Body of pancreas (tissue), 4 donors: ENCODE measurements at regions not wholly inside any gene's neighbourhood (a gene's known extent, or its start where the extent isn't known, plus 50 kb on each side); places are given as distances from the start of the nearest gene placed in this dataset.

Source experiments
- ATAC-seq: fragments of 150-250 bp; one replicate; pipeline ENCODE4 v1.9.1; 2016
- DNase-seq, 4 donors: peaks; one replicate each; pipeline ENCODE4 v3.0.0-alpha.2; 2019
- H3K27ac ChIP-seq, 4 donors: fragments of 200-600 bp; sonication (generic); 1 replicate in 3 of 4; 2 replicates in 1 of 4; pipeline versions ENCODE4 v1.5.1 to v1.6.1; 2016 to 2019; ENCODE audit warnings: mild to moderate bottlenecking in 1 of 4, mixed read lengths in 1 of 4, moderate library complexity in 1 of 4
- H3K27me3 ChIP-seq, 2 donors: fragments of 200-600 bp; sonication (generic); one replicate each; pipeline ENCODE4 v1.6.0; 2016; ENCODE audit warnings: mild to moderate bottlenecking in 1 of 2
- H3K36me3 ChIP-seq, 2 donors: fragments of 200-600 bp; sonication (generic); replicated peaks in 1 of 2; 2 replicates each; pipeline ENCODE4 v1.5.1; 2016; ENCODE audit warnings: low read depth in 2 of 2; ENCODE audit not compliant: insufficient read depth in 1 of 2
- H3K4me1 ChIP-seq: fragments of 200-600 bp; sonication (generic); one replicate; pipeline ENCODE4 v1.6.0; 2016
- H3K4me3 ChIP-seq, 2 donors: fragments of 200-600 bp; sonication (generic); 1 replicate in 1 of 2; 2 replicates in 1 of 2; pipeline ENCODE4 v1.5.1; 2016 to 2019
- H3K9me3 ChIP-seq, 3 donors: fragments of 200-600 bp; sonication (generic); 1 replicate in 2 of 3; 2 replicates in 1 of 3; pipeline ENCODE4 v1.5.1; 2016
- POLR2A ChIP-seq, 3 donors: fragments of 450-650 bp; IDR thresholded peaks; one replicate each; pipeline ENCODE4 v1.6.1; 2016; ENCODE audit warnings: antibody characterized with exemption in 3 of 3, mild to moderate bottlenecking in 2 of 3
- WGBS, 2 donors: methylation state at CpG; one replicate each; pipeline ENCODE4 v1.1.5; 2017; 5-methylcytosine and 5-hydroxymethylcytosine counted together
- intact Hi-C: fragments of 100-400 bp; cut with DNase I; formaldehyde crosslinking; loops from one replicate; pipeline ENCODE4 v1.15.1; 2023
- TF ChIP-seq, protein P1 (sequence below), 7 experiments: fragments of 450-650 bp in 4 of 7; fragments of 200-600 bp in 3 of 7; sonication (generic) in 3 of 7; IDR thresholded peaks; one replicate each; pipeline ENCODE4 v1.5.1; 2016 to 2019; ENCODE audit warnings: antibody characterized with exemption in 7 of 7

DNA sequence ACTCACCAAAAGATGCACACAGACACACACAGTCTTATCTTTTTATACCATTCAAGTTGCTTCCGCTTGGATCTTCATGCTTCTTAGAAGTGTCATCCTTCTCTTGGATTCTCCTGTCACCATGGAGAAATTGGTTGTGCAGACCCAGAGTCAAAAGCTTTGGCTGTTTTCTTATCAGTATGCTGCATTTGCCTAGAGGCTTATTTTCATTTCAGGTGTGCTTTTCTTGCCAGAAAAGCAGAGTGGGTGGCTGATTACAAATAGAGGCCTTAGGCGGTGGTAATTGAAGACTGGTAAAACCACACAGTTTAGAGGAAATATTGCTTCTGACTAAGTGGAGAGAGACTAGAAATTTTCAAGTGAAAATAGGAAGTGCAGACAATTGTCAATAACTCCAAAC lies 70.2 kb upstream of the TLE4 start:
- no peaks in the 10 kb centered on the region for H3K9me3 ChIP-seq
- TF ChIP-seq, protein P1, sequence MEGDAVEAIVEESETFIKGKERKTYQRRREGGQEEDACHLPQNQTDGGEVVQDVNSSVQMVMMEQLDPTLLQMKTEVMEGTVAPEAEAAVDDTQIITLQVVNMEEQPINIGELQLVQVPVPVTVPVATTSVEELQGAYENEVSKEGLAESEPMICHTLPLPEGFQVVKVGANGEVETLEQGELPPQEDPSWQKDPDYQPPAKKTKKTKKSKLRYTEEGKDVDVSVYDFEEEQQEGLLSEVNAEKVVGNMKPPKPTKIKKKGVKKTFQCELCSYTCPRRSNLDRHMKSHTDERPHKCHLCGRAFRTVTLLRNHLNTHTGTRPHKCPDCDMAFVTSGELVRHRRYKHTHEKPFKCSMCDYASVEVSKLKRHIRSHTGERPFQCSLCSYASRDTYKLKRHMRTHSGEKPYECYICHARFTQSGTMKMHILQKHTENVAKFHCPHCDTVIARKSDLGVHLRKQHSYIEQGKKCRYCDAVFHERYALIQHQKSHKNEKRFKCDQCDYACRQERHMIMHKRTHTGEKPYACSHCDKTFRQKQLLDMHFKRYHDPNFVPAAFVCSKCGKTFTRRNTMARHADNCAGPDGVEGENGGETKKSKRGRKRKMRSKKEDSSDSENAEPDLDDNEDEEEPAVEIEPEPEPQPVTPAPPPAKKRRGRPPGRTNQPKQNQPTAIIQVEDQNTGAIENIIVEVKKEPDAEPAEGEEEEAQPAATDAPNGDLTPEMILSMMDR (IDR thresholded peaks at IDR 0.05), result no peak
- TF ChIP-seq POLR2A (IDR thresholded peaks at IDR 0.05), result no peak
- H3K36me3 ChIP-seq, result no peaks in the 10 kb centered on the region
- DNase-seq, result no peak
- H3K27ac ChIP-seq, result no peak overlapping the region
- intact Hi-C loops, result no loop called here
- no peaks in the 10 kb centered on the region for H3K4me1 ChIP-seq
- no peak for ATAC-seq
- WGBS, 2 donors, result 78 to 90% methylated on average over 2 of the region's 2 CpGs
- H3K4me3 ChIP-seq, result no peak overlapping the region
- H3K27me3 ChIP-seq, result no peaks in the 10 kb centered on the region

GRCh38 chr9:79507801-79508200 lies 64.0 kb upstream of the TLE4 start:
- WGBS, 2 donors, result 73 to 75% methylated on average over 4 of the region's 4 CpGs

DNA sequence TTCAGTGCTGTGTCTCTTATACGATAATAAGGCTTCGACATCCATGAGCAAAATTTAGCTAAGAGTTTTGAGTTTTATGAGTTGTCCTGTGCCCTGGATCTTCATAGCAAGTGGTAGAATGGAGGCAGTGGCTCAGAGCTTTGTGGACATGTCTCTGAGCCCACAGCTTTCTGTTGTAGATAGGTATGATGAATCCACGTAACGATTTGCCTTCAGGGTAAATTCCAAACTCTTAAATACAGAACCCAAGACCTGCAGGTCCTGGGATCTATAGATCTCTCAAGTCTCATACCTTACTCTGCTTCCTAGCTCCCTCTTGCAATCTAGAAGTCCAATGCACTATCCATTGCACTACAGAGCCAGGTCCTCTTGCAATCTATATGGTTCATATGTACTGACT lies 59.5 kb upstream of the TLE4 start:
- Histone ChIP-seq H3K36me3 (no peaks in the 10 kb centered on the region), H3K27me3 (no peaks in the 10 kb centered on the region), H3K4me1 (no peaks in the 10 kb centered on the region), H3K27ac (no peak overlapping the region), H3K4me3 (no peak overlapping the region), H3K9me3 (no peaks in the 10 kb centered on the region)
- intact Hi-C loops, result no loop called here
- no peak for ATAC-seq
- 79 to 94% methylated on average over 4 of the region's 4 CpGs for WGBS, 2 donors
- TF ChIP-seq POLR2A (IDR thresholded peaks at IDR 0.05), result no peak
- TF ChIP-seq, protein P1 (IDR thresholded peaks at IDR 0.05), result no peak
- no peak for DNase-seq

More at GRCh38 chr9:79507801-79508200, 64.0 kb upstream of the TLE4 start:
- no peaks in the 10 kb centered on the region for H3K27me3 ChIP-seq
- intact Hi-C loops, result no loop called here
- TF ChIP-seq POLR2A (IDR thresholded peaks at IDR 0.05), result no peak
- TF ChIP-seq, protein P1 (IDR thresholded peaks at IDR 0.05), result no peak
- no peaks in the 10 kb centered on the region for H3K36me3 ChIP-seq
- H3K9me3 ChIP-seq, result no peaks in the 10 kb centered on the region
- DNase-seq (no peak), ATAC-seq (no peak)
- no peak overlapping the region for H3K27ac ChIP-seq
- no peak overlapping the region for H3K4me3 ChIP-seq
- H3K4me1 ChIP-seq, result no peaks in the 10 kb centered on the region
